ENCODE measurements at regions not wholly inside any gene's neighbourhood (a gene's known extent, or its start where the extent isn't known, plus 50 kb on each side); places are given as distances from the start of the nearest gene placed in this dataset.

DNA sequence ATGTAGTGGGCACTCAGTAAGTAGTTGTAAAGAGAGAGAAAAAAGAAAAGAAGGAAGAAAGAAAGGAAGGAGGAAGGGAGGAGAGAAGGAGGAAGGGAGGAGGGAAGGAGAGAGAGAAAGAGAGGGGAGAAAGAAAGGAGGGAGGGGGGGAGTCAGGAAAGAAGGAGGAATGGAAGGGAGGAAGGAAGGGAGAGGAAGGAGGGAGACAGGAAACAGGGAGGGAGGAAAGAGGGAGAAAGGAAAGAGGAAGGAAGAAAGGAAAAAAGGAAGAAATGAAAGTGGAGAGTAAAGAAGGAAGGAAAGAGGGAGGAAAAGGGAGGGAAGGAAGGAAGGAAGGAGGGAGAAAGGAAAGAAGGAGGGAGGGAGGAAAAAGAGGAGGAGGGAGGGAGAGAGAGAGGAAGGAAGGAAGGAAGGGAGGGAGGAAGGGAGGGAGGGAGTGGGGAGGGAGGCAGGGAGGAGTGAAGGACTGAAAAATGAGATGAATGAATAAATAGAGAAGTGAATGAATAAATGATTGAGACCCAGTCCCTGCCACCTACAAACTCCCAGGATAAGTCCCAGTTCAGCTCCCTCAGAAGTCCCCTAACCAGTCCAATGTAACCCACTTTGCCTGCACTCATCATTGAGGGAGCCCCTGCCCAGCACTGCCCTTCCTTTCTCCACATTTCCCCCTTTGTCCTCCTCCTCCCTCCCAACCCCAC is 739.0 kb upstream of the TBX3 start:
- in situ Hi-C loops (cut with MboI; ENCODE audit: low pct_ligation_motif_present in 1 of 4, low pct_unique_long_range_greater_than_20kb in 1 of 4, low sequenced_read_pairs in 3 of 4) = no loop called here
- no peak overlapping the region for H3K27ac ChIP-seq

DNA sequence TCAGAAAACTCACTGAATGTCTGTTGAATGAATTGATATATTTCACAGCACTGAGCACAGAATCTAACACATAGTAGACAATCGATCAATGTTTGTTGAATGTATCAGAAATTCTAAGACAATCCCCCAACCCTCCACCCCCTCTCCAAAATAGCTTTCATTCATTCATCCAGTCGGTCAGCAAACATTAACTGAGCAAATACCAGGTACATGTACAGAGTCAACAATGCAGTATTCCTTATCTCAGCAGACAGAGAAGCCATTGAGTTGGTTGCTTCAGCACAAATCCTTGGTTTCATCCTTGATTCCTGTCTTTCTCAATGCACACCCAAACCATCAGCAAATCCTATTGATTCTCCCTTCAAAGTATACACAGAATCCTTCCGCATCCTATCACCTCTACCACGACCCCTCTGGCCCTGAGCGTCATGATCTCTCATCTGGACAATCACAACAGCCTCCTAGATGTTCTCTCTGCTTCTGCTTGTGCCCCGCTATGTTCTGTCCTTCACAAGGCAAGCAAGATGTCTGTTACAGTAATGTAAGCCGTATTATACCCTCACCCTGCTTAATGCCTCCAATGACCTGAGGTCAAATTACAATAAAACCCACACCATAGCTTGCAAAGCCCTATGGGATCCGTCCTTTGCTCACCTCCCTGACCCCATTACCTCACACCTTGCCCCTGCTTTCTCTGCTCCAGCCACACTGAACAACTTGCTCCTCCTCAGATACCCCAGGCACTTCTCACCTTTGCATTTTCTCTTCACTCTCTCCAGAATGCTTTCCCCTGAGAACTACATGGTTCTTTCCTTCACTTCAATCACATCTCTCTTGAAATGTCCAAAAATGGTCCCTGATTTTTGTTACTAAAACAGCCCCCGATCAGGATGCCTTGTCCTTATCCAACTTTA is 738.1 kb upstream of the TBX3 start:
- TF ChIP-seq EP300 (IDR thresholded peaks at IDR 0.05; ENCODE audit: low read depth) = no peak
- TF ChIP-seq POLR2AphosphoS5 (IDR thresholded peaks at IDR 0.05) = no peak
- no peak for TF ChIP-seq POLR2A (IDR thresholded peaks at IDR 0.05)
- TF ChIP-seq, protein P1, sequence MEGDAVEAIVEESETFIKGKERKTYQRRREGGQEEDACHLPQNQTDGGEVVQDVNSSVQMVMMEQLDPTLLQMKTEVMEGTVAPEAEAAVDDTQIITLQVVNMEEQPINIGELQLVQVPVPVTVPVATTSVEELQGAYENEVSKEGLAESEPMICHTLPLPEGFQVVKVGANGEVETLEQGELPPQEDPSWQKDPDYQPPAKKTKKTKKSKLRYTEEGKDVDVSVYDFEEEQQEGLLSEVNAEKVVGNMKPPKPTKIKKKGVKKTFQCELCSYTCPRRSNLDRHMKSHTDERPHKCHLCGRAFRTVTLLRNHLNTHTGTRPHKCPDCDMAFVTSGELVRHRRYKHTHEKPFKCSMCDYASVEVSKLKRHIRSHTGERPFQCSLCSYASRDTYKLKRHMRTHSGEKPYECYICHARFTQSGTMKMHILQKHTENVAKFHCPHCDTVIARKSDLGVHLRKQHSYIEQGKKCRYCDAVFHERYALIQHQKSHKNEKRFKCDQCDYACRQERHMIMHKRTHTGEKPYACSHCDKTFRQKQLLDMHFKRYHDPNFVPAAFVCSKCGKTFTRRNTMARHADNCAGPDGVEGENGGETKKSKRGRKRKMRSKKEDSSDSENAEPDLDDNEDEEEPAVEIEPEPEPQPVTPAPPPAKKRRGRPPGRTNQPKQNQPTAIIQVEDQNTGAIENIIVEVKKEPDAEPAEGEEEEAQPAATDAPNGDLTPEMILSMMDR (IDR thresholded peaks at IDR 0.05) = no peak
- Histone ChIP-seq H3K27me3 (no peaks in the 10 kb centered on the region), H3K4me1 (peaks cover 0 to 7% (median 2%) of the 10 kb centered on the region in 4 donors), H3K27ac (no peak overlapping the region), H3K4me3 (no peak overlapping the region), H3K9me3 (no peaks in the 10 kb centered on the region), H3K36me3 (no peaks in the 10 kb centered on the region)
- in situ Hi-C loops (cut with MboI; ENCODE audit: low pct_ligation_motif_present in 1 of 4, low pct_unique_long_range_greater_than_20kb in 1 of 4, low sequenced_read_pairs in 3 of 4) (no loop called here), intact Hi-C loops (cut with DNase I; ENCODE audit: low total_unique reads) (no loop called here)
- DNase-seq = no peak
- 73 to 78% methylated on average over 9 of the region's 9 CpGs for WGBS, 2 donors (ENCODE audit: low coverage in 1 of 2)

More for the DNA sequence above, 739.0 kb upstream of the TBX3 start:
- TF ChIP-seq, protein P1 (IDR thresholded peaks at IDR 0.05) = no peak
- TF ChIP-seq EP300 (IDR thresholded peaks at IDR 0.05; ENCODE audit: low read depth) (no peak), POLR2A (IDR thresholded peaks at IDR 0.05) (no peak), POLR2AphosphoS5 (IDR thresholded peaks at IDR 0.05) (no peak)
- DNase-seq = no peak
- no peaks in the 10 kb centered on the region for H3K36me3 ChIP-seq
- no peaks in the 10 kb centered on the region for H3K27me3 ChIP-seq
- H3K4me1 ChIP-seq = peaks cover 0 to 7% (median 2%) of the 10 kb centered on the region in 4 donors
- H3K9me3 ChIP-seq = no peaks in the 10 kb centered on the region
- H3K4me3 ChIP-seq = no peak overlapping the region
- intact Hi-C loops (cut with DNase I; ENCODE audit: low total_unique reads) = no loop called here

DNA sequence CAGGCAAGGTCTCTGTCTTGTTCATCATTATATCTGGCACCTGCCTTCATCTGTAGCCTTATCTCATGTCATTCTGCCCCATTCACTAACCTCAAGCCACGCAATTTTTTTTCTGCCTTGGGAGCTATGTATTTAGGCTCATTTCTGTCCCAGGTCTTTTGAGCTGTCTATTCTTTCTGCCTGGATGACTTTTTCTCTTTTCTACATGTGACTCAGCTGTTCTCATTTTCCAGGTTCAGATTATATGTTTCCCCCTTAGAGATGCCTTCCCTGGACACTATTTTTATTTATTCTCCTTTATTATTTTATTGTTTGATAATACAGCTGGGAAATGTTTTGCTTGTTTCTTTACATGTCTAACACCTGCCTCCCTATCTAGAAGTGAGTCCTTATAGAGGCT is 737.4 kb upstream of the TBX3 start:
- 76 to 80% methylated on average over 1 of the region's 1 CpG for WGBS, 2 donors (ENCODE audit: low coverage in 1 of 2)
- Histone ChIP-seq H3K27ac (no peak overlapping the region), H3K4me3 (no peak overlapping the region), H3K36me3 (no peaks in the 10 kb centered on the region), H3K4me1 (peaks cover 0 to 7% (median 2%) of the 10 kb centered on the region in 4 donors), H3K9me3 (no peaks in the 10 kb centered on the region), H3K27me3 (no peaks in the 10 kb centered on the region)
- intact Hi-C loops (cut with DNase I; ENCODE audit: low total_unique reads) (no loop called here), in situ Hi-C loops (cut with MboI; ENCODE audit: low pct_ligation_motif_present in 1 of 4, low pct_unique_long_range_greater_than_20kb in 1 of 4, low sequenced_read_pairs in 3 of 4) (no loop called here)
- no peak for DNase-seq
- TF ChIP-seq POLR2AphosphoS5 (IDR thresholded peaks at IDR 0.05) (no peak), POLR2A (IDR thresholded peaks at IDR 0.05) (no peak), EP300 (IDR thresholded peaks at IDR 0.05; ENCODE audit: low read depth) (no peak)
- TF ChIP-seq, protein P1 (IDR thresholded peaks at IDR 0.05) = no peak

DNA sequence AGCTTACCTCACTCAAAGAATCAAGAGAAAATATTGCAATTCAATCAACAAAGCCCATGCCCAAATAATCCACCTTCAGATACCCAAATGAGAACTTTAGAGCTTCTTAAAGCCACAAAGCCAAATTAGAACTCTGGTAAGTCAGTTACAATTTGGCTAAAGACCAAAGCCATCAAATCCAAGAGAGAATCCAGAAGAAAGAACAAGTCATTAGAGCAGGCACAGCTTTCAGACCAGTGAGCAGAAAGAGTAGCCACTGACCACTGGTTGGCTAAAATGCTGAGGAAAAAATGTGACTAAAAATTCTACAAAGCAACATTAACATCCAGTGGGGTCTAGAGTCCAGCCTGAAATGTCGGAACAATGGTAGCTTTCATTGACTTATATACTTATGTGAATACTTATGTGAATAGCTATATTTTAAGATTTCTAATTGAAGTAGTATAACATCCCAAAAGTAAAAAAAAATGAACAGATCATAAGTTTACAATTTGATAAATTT is 735.2 kb upstream of the TBX3 start:
- no peak for DNase-seq
- H3K27ac ChIP-seq = no peak overlapping the region
- no peaks in the 10 kb centered on the region for H3K27me3 ChIP-seq
- no peak for TF ChIP-seq POLR2AphosphoS5 (IDR thresholded peaks at IDR 0.05)
- no peak for TF ChIP-seq EP300 (IDR thresholded peaks at IDR 0.05; ENCODE audit: low read depth)
- no peak for TF ChIP-seq POLR2A (IDR thresholded peaks at IDR 0.05)
- TF ChIP-seq, protein P1 (IDR thresholded peaks at IDR 0.05) = no peak
- H3K4me3 ChIP-seq = no peak overlapping the region
- WGBS, 2 donors (ENCODE audit: low coverage in 1 of 2) = 98% methylated on average over 1 of the region's 1 CpG; no CpG with 5 or more reads in 1 of the 2 donors
- in situ Hi-C loops (cut with MboI; ENCODE audit: low pct_ligation_motif_present in 1 of 4, low pct_unique_long_range_greater_than_20kb in 1 of 4, low sequenced_read_pairs in 3 of 4) (no loop called here), intact Hi-C loops (cut with DNase I; ENCODE audit: low total_unique reads) (no loop called here)
- no peaks in the 10 kb centered on the region for H3K36me3 ChIP-seq
- no peaks in the 10 kb centered on the region for H3K9me3 ChIP-seq
- H3K4me1 ChIP-seq = peaks cover 0 to 7% (median 2%) of the 10 kb centered on the region in 4 donors
